ENCODE measurements at regions not wholly inside any gene's neighbourhood (a gene's known extent, or its start where the extent isn't known, plus 50 kb on each side); places are given as distances from the start of the nearest gene placed in this dataset. TPM values are rescaled to one million over a fixed set of nuclear protein-coding genes. Genes with fewer than 3 reads are reported as not detected.

Small RNA genes lying in the stretch of these regions (small RNA-seq; reads per million reads assigned to genes)
- not detected for gene RF00019

Data from urinary bladder (tissue), 1 donor.